ENCODE measurements at regions not wholly inside any gene's neighbourhood (a gene's known extent, or its start where the extent isn't known, plus 50 kb on each side); places are given as distances from the start of the nearest gene placed in this dataset.
"Not testable (repeated sequence)": the region's sequence is repeated elsewhere in the genome, so short reads cannot be mapped to it uniquely, and the experiment has no call there.

DNA sequence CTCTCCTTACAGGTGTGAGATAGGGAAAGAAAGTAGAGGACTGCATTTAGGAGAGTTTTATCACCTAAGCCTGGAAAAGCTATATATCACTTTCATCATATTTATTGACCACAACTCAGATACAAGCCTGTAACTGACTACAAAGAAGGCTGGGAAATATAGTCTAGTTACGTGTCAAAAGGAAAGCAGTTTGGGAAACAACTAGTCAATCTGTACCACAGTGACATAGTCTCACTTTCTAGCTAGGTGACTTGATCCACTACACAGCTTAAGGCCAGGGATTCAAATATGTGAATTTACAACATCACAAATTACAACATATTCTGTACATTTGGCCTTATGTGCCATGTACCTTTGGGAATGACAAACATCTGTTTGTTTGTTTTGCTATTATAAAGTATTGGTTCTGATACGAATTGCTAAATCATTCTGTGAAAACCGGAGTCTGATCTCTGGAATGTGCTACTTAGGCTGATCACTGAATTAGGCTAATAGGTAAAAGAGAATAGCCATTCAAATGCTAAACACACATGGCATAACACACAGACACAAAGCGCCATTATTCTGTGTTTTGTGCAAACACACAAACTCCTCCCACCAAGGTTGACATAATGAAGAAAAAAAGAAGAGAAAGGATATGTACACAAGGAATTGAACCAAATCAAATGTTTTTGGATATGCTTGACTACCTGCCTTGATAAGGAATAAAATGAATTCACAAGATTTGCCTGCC, 279.8 kb downstream of the DUSP6 start:
- DNase-seq (no peak), ATAC-seq (no peak)
- H3K4me3 Mint-ChIP-seq = no peak overlapping the region
- no peaks in the 10 kb centered on the region for H3K27me3 Mint-ChIP-seq (ENCODE audit: low read depth)
- H3K36me3 Mint-ChIP-seq (ENCODE audit: low read depth) = no peaks in the 10 kb centered on the region
- ChIA-PET CTCF (no interaction called here), POLR2A (no interaction called here)
- no peaks in the 10 kb centered on the region for H3K9me3 Mint-ChIP-seq (ENCODE audit: insufficient read depth)
- no peak overlapping the region for H3K27ac Mint-ChIP-seq
- no peaks in the 10 kb centered on the region for H3K4me1 Mint-ChIP-seq (ENCODE audit: low read depth)

- Mint-ChIP-seq H3K4me3 (no peak overlapping the region), H3K9me3 (ENCODE audit: insufficient read depth) (no peaks in the 10 kb centered on the region), H3K27ac (no peak overlapping the region), H3K4me1 (ENCODE audit: low read depth) (no peaks in the 10 kb centered on the region), H3K36me3 (ENCODE audit: low read depth) (no peaks in the 10 kb centered on the region), H3K27me3 (ENCODE audit: low read depth) (no peaks in the 10 kb centered on the region)
- DNase-seq (no peak), ATAC-seq (no peak)
- ChIA-PET POLR2A (no interaction called here), CTCF (no interaction called here)
Measured at GRCh38 chr12:89070603-89071002, 281.7 kb downstream of the DUSP6 start.

GRCh38 chr12:89069431-89069830, 282.9 kb downstream of the DUSP6 start:
- Mint-ChIP-seq H3K9me3 (ENCODE audit: insufficient read depth) (no peaks in the 10 kb centered on the region), H3K27me3 (ENCODE audit: low read depth) (no peaks in the 10 kb centered on the region), H3K27ac (no peak overlapping the region), H3K4me1 (ENCODE audit: low read depth) (no peaks in the 10 kb centered on the region), H3K36me3 (ENCODE audit: low read depth) (no peaks in the 10 kb centered on the region), H3K4me3 (no peak overlapping the region)
- CTCF ChIA-PET = interaction anchor here (0.8 to 1.3 kb wide), 3 partner anchors 9 to 52 kb away, joined by 3 to 4 read pairs (median 3); no protein-coding TSS in a partner anchor
- DNase-seq (no peak), ATAC-seq (no peak)
- POLR2A ChIA-PET = no interaction called here

GRCh38 chr12:89067421-89068187, 284.7 kb downstream of the DUSP6 start:
- ChIA-PET POLR2A (no interaction called here), CTCF (no interaction called here)
- Mint-ChIP-seq H3K9me3 (ENCODE audit: insufficient read depth) (no peaks in the 10 kb centered on the region), H3K27me3 (ENCODE audit: low read depth) (no peaks in the 10 kb centered on the region), H3K36me3 (ENCODE audit: low read depth) (no peaks in the 10 kb centered on the region), H3K27ac (no peak overlapping the region), H3K4me3 (no peak overlapping the region), H3K4me1 (ENCODE audit: low read depth) (no peaks in the 10 kb centered on the region)
- ATAC-seq = no peak
- DNase-seq = no peak

DNA sequence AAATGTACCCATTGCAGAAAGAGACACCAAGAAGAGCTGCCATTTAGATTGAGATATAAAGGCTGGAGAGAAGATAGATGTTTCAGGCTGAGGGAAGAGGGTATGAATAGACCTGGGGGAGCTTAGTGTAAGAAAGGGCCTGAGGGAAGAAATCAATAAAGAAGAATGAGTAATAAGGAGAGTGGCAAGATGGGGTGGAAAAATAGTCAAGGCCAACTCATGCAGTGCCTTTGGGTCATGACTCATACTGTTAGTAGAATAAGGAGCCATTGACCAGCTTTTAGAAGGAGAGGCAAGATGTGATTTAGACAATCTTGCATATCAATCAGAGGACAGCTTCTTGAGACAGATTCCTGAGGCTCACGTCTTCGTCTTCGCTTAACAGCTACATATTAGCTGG, 287.5 kb downstream of the DUSP6 start:
- DNase-seq = no peak
- Mint-ChIP-seq H3K9me3 (ENCODE audit: insufficient read depth) (no peaks in the 10 kb centered on the region), H3K27ac (no peak overlapping the region), H3K36me3 (ENCODE audit: low read depth) (no peaks in the 10 kb centered on the region), H3K27me3 (ENCODE audit: low read depth) (no peaks in the 10 kb centered on the region), H3K4me1 (ENCODE audit: low read depth) (no peaks in the 10 kb centered on the region), H3K4me3 (no peak overlapping the region)
- CTCF ChIA-PET = interaction anchor here (0.8 to 0.9 kb wide), 2 partner anchors 397 to 402 kb away, joined by 3 to 4 read pairs; no protein-coding TSS in a partner anchor
- POLR2A ChIA-PET = no interaction called here
- no peak for ATAC-seq

GRCh38 chr12:89064151-89064550, 288.1 kb downstream of the DUSP6 start:
- CTCF ChIA-PET = interaction anchor here (0.8 to 1.5 kb wide), 3 partner anchors 398 to 402 kb away, joined by 3 to 4 read pairs (median 4); no protein-coding TSS in a partner anchor
- Mint-ChIP-seq H3K4me3 (no peak overlapping the region), H3K36me3 (ENCODE audit: low read depth) (no peaks in the 10 kb centered on the region), H3K4me1 (ENCODE audit: low read depth) (no peaks in the 10 kb centered on the region), H3K9me3 (ENCODE audit: insufficient read depth) (no peaks in the 10 kb centered on the region), H3K27me3 (ENCODE audit: low read depth) (no peaks in the 10 kb centered on the region), H3K27ac (no peak overlapping the region)
- POLR2A ChIA-PET = no interaction called here
- DNase-seq (no peak), ATAC-seq (no peak)

GRCh38 chr12:89062996-89063395, 289.3 kb downstream of the DUSP6 start:
- ATAC-seq (no peak), DNase-seq (no peak)
- Mint-ChIP-seq H3K27me3 (ENCODE audit: low read depth) (no peaks in the 10 kb centered on the region), H3K36me3 (ENCODE audit: low read depth) (no peaks in the 10 kb centered on the region), H3K27ac (no peak overlapping the region), H3K4me1 (ENCODE audit: low read depth) (no peaks in the 10 kb centered on the region), H3K9me3 (ENCODE audit: insufficient read depth) (no peaks in the 10 kb centered on the region), H3K4me3 (no peak overlapping the region)
- POLR2A ChIA-PET = interaction anchor here (0.6 kb wide), 1 partner anchor 389 kb away, joined by 4 read pairs; no protein-coding TSS in a partner anchor
- CTCF ChIA-PET = interaction anchor here (0.7 to 1.5 kb wide), 2 partner anchors 44 to 399 kb away, joined by 4 read pairs; no protein-coding TSS in a partner anchor

- Mint-ChIP-seq H3K9me3 (ENCODE audit: insufficient read depth) (no peaks in the 10 kb centered on the region), H3K4me1 (ENCODE audit: low read depth) (no peaks in the 10 kb centered on the region), H3K4me3 (no peak overlapping the region), H3K36me3 (ENCODE audit: low read depth) (no peaks in the 10 kb centered on the region), H3K27ac (no peak overlapping the region), H3K27me3 (ENCODE audit: low read depth) (no peaks in the 10 kb centered on the region)
- POLR2A ChIA-PET = no interaction called here
- CTCF ChIA-PET = interaction anchor here (1.0 kb wide), 1 partner anchor 20 kb away, joined by 3 read pairs; no protein-coding TSS in a partner anchor
- DNase-seq (no peak), ATAC-seq (no peak)
Measured at GRCh38 chr12:89059721-89060541, 292.4 kb downstream of the DUSP6 start.

DNA sequence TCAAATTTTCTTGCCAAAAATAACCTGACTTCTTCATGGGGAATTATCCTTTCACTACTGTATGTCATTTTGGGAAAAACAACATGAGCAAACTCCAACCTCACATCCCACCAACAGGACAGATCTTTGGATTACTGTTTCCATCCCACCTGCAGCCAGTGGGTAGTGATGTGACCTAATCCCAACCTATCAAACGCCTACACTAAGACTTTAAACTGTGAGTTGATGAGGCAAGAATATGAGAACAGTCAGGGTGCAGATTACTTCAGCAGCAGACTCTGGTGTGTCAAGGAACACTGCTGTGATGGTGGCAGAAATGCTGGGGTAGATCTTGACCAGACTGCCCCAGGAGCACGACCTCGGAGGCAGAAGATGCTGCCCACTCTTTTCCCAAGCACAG, 293.2 kb downstream of the DUSP6 start:
- Mint-ChIP-seq H3K4me1 (ENCODE audit: low read depth) (no peaks in the 10 kb centered on the region), H3K9me3 (ENCODE audit: insufficient read depth) (no peaks in the 10 kb centered on the region), H3K4me3 (no peak overlapping the region), H3K27me3 (ENCODE audit: low read depth) (no peaks in the 10 kb centered on the region), H3K36me3 (ENCODE audit: low read depth) (peaks cover under 1% of the 10 kb centered on the region), H3K27ac (no peak overlapping the region)
- ChIA-PET POLR2A (no interaction called here), CTCF (no interaction called here)
- ATAC-seq (no peak), DNase-seq (no peak)

GRCh38 chr12:89058402-89058801, 293.9 kb downstream of the DUSP6 start:
- no peaks in the 10 kb centered on the region for H3K27me3 Mint-ChIP-seq (ENCODE audit: low read depth)
- CTCF ChIA-PET = no interaction called here
- H3K9me3 Mint-ChIP-seq (ENCODE audit: insufficient read depth) = peaks cover 6% of the 10 kb centered on the region
- DNase-seq = no peak
- H3K4me3 Mint-ChIP-seq = no peak overlapping the region
- no peak for ATAC-seq
- peaks cover 7% of the 10 kb centered on the region for H3K36me3 Mint-ChIP-seq (ENCODE audit: low read depth)
- no peak overlapping the region for H3K27ac Mint-ChIP-seq
- no peaks in the 10 kb centered on the region for H3K4me1 Mint-ChIP-seq (ENCODE audit: low read depth)
- POLR2A ChIA-PET = no interaction called here

- CTCF ChIA-PET = interaction anchor here (0.7 to 4.8 kb wide), 6 partner anchors 34 to 408 kb away, joined by 3 to 47 read pairs (median 4); no protein-coding TSS in a partner anchor
- DNase-seq; H3K27ac Mint-ChIP-seq; POLR2A ChIA-PET; ATAC-seq; H3K4me3 Mint-ChIP-seq; H3K27me3 Mint-ChIP-seq (ENCODE audit: low read depth): not testable (repeated sequence)
- Mint-ChIP-seq H3K9me3 (ENCODE audit: insufficient read depth) (peaks cover 22% of the 10 kb centered on the region), H3K4me1 (ENCODE audit: low read depth) (peaks cover 26% of the 10 kb centered on the region), H3K36me3 (ENCODE audit: low read depth) (peaks cover 27% of the 10 kb centered on the region)
Measured at GRCh38 chr12:89053817-89054216, 298.5 kb downstream of the DUSP6 start.

Data from activated CD8-positive, alpha-beta T cell treated with anti-CD3 and anti-CD28 coated beads, Interleukin-2, amount 10 ng/mL, durations not matched to agents 7 days and 5 days (primary cell).